Fibroblast of villous mesenchyme (primary cell): ENCODE measurements at regions not wholly inside any gene's neighbourhood (a gene's known extent, or its start where the extent isn't known, plus 50 kb on each side); places are given as distances from the start of the nearest gene placed in this dataset.

Source experiments
- DNase-seq: peaks from one replicate; pipeline ENCODE4 v3.0.0-alpha.2; 2010; ENCODE audit warnings: low read depth
- H3K4me3 ChIP-seq: 2 replicates; pipeline ENCODE4 v1.5.1; 2011; ENCODE audit warnings: low read depth, mild to moderate bottlenecking, low read length
- CTCF ChIP-seq: IDR thresholded peaks from 2 replicates; pipeline ENCODE4 v1.5.1; 2012; ENCODE audit warnings: low read depth, mild to moderate bottlenecking, low read length; ENCODE audit not compliant: insufficient read depth

- no peak for DNase-seq
- H3K4me3 ChIP-seq, result no peak overlapping the region
- TF ChIP-seq CTCF, result no peak
These were observed 1234.2 kb downstream of the BCL11B start for GRCh38 chr14:98037831-98038230.

- DNase-seq, result no peak
- no peak for TF ChIP-seq CTCF
- H3K4me3 ChIP-seq, result no peak overlapping the region
These were observed 1215.1 kb downstream of the BCL11B start for GRCh38 chr14:98056946-98057345.

GRCh38 chr14:98059106-98059505 is 1212.9 kb downstream of the BCL11B start:
- H3K4me3 ChIP-seq, result no peak overlapping the region
- TF ChIP-seq CTCF, result no peak
- DNase-seq, result no peak

- DNase-seq, result no peak
- H3K4me3 ChIP-seq, result no peak overlapping the region
- TF ChIP-seq CTCF, result no peak
These were observed 1209.9 kb downstream of the BCL11B start for GRCh38 chr14:98062083-98062482.

GRCh38 chr14:98069712-98070171 is 1202.3 kb downstream of the BCL11B start:
- no peak for DNase-seq
- no peak overlapping the region for H3K4me3 ChIP-seq
- no peak for TF ChIP-seq CTCF

GRCh38 chr14:98070536-98070935 is 1201.5 kb downstream of the BCL11B start:
- TF ChIP-seq CTCF, result no peak
- H3K4me3 ChIP-seq, result no peak overlapping the region
- no peak for DNase-seq

- H3K4me3 ChIP-seq, result no peak overlapping the region
- DNase-seq, result no peak
- no peak for TF ChIP-seq CTCF
These were observed 1197.9 kb downstream of the BCL11B start for GRCh38 chr14:98074111-98074510.
